HG03457 (cell line): ENCODE measurements at regions not wholly inside any gene's neighbourhood (a gene's known extent, or its start where the extent isn't known, plus 50 kb on each side); places are given as distances from the start of the nearest gene placed in this dataset.

ENCODE experiments used
- ATAC-seq: cut with Tn5 transposase; IDR thresholded peaks from one replicate; pipeline ENCODE4 v1.9.1; 2021; ENCODE audit warnings: moderate number of reproducible peaks; ENCODE audit not compliant: unreplicated experiment

DNA sequence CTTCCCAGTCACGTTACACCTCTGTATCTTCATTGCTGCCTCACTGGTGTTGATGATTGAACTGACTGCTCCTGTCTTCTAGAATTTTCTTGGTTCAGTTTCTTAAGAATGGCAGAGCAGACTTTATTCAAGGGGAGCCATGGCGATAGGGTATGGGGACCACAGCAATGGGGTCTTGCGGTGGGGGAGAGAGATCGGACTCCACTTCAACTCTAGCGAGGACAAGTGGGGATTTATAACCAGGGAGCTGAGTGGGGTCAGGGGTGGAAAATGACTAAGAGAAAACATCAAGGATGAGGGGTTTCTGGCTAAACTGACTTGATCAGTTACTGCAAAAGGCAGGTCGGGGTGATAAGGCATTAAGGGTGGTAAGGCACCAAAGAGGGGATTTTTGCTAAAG is 156.4 kb downstream of the CD83 start:
- no peak for ATAC-seq

DNA sequence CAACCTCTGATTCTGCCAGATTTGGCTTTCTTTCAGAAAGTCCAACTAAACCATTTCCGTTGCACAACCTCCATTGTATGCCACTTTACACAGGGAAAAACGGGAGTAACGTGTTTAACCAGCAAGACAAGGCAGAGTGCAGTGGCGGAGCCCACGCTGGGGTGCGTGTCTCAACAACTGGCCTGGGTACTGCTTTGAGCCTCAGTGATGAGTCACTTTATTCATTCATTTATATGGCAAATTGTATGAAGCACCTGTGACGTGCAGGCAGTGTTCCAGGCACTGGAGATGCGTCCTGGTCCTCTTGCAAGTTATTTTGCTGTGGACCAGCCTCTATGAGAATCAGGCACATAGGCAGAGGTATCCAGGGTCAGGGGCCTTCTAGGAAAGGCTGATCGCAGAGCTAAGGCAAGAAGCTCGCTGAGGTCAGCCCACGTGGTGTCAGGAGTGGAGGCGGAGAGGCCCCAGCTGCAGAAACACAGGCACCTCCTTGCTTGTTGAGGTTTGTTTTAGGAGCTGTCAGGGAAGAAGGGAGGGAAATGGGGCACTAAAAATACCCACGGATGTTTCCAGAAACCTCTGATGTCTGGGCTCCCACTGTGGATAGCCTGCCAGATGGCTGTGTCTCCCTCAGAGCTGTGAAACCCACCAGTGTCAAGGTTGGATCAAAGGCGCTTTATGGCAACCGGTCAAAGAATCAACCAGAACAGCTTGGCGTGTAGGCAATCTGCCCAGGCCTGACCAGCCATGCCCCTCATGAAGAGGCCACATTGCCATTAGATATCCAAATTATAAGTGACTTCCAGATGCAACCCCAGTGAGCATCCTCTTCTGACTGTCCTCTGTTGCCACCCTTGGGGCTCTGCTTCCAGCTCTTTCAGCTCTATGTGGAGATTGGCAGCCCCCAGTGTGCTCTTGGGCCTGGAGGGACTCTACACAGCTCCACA is 157.2 kb downstream of the CD83 start:
- no peak for ATAC-seq

DNA sequence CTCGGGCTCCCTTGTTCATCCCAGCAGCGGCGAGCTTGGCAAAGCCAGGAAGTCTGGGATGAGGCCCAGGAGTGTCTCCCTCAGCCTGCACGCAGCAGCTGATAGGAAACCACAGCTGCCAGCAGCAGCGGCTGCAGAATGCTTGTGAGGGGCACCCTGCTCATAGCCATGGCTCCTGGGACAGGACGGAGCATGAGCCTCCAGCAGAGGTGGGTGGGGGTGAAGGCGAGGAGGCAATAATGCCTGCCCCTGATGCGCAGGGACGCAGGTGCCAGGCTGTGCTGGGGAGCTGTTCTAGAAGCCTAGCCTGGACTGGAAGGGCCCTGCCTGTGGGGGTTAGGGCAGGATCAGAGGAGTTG is 157.9 kb downstream of the CD83 start:
- ATAC-seq: no peak

- no peak for ATAC-seq
Measured at GRCh38 chr6:14276071-14276470, 158.5 kb downstream of the CD83 start.

DNA sequence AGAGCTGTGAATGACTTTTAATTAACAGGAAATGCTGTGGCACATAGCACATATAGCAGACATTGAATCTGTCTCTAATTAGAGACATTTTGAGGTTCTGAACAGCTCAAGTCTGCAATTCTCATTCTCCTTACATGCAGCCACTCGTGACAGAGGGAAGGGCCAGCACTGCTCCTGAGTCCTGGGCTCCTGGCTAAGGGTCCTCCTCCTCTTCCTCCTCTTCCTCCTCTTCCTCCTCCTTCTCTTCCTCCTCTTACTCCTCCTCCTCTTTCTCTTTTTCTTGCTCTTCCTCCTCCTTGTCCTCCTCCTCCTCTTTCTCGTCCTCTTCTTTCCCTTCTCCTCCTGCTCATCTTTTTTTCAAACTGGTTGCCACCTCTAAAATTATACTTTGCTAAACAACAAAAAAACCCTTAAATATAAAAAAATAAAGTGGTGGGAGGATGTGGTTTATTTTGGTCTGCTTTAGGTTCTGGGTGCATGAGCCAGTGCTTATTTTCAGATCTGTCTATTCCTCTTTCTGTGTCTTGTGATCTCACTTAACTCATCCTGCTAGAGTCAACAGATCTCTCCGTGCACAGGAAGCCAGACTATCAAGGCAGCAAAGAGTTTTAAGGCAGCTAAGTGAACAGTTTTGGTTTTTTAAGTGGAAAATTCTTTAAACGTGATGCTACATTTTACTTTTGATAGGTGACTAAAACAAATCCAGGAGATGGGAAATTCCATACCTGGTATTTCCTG is 159.3 kb downstream of the CD83 start:
- no peak for ATAC-seq

- ATAC-seq: no peak
Measured at GRCh38 chr6:14277405-14277930, 159.9 kb downstream of the CD83 start.

DNA sequence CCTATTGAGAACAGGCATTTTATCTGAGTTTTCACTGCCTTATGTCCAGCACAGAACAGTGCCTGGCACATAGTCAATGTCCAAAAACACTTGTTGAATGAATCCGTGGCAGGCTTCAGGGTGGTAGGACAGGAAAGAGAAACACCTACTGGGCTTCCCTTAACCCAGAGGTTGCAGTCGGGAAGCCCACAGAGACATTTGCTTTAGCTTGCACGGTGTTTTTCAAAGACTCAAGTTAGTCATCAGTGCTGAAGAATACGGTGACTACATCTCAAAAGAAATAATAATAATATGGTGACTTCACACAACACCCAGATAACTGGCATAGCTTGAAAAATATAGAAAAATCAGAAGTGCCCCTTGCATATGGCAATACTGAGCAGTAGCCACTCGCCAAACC is 160.4 kb downstream of the CD83 start:
- ATAC-seq: no peak

GRCh38 chr6:14278446-14278845 is 160.9 kb downstream of the CD83 start:
- no peak for ATAC-seq

GRCh38 chr6:14280006-14280510 is 162.5 kb downstream of the CD83 start:
- no peak for ATAC-seq

GRCh38 chr6:14280766-14281293 is 163.3 kb downstream of the CD83 start:
- no peak for ATAC-seq

DNA sequence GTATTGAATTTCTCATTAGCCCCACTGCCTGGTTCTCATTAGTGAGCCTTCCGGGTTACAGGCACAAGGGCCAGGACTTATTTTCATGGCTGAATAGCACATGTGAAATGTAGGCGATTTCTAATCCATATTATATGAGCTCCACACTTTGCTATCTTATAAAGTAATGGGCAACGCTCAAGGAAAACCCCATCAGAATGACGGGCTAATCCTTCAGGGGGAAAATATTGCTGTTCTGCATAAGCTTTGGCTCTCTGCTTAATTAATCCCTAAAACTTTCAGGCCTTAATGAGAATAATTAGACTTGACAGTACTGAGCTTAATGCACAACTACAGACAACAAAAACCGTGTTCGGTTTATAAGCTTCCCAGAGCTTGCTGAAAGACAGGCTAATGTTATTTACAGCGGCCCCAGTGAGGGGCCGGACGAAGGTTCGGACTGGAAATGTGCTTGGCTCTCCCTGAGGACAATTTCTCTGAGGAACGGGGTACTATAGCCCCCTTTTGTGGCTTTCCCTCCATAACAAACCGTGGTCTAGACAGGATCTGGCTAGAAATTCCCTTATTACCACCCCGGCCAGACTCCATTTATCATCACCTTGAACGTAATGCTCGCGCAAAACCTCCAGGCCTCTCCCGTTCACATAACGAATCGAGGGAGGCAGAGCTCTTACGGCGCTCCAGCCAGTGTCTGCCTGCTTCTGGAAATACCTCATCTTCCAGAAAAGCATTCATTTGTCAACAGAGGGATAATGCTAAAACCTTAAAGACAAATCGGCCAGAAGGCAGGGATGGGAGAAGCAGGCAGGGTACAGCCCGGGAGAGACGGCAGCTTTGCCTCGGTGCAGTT is 164.5 kb downstream of the CD83 start:
- ATAC-seq: no peak

DNA sequence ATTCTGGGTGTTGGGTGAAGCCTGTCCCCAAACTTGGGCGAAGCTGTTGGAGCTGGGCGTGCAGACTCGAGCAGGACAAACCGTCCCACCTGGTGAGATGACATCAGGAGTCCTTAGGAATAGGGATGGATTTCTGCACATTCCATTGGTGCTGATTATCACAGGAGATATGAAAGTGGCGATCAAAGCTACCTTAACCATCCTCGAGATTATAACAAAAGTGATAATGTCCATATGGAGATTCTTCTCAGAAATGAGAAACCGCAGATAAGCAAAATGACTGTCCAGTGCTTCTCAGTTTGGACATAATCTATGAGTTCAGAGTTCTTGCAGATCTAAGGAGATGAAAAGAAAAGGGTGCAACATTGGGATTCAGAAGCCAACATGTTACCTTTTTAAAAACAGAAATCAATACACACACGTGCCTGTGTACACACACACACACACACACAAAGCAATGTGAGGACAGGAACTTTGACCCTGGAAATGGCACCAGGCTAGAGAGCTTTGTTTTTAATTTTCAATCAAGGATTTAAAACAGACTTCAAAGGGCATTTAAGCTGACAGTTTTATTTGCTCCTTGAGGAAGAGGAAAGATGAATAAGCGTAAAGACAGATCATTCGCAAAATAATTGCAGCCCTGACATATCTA is 165.4 kb downstream of the CD83 start:
- ATAC-seq: no peak

- ATAC-seq: no peak
Measured at GRCh38 chr6:14283600-14284235, 166.1 kb downstream of the CD83 start.

GRCh38 chr6:14284969-14285590 is 167.5 kb downstream of the CD83 start:
- ATAC-seq: no peak

DNA sequence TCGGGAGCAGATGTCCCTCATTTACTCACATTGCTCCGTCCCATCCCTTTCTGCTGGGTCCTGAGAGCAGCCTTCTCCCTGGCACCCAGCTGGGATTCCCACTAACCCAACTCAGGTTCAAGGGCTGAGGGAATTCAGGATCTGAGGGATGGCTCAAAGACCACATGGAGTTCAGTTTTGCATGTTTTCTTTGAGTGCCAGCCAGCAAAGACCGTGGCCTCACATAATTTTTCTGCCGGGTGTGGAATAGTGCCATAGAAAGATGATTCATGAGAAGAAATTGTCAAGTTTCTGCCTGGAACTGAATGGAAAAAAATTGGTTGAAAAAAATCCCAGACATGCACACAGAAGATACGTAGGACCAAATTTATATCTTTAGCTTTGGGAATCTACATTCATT is 168.6 kb downstream of the CD83 start:
- ATAC-seq: no peak

DNA sequence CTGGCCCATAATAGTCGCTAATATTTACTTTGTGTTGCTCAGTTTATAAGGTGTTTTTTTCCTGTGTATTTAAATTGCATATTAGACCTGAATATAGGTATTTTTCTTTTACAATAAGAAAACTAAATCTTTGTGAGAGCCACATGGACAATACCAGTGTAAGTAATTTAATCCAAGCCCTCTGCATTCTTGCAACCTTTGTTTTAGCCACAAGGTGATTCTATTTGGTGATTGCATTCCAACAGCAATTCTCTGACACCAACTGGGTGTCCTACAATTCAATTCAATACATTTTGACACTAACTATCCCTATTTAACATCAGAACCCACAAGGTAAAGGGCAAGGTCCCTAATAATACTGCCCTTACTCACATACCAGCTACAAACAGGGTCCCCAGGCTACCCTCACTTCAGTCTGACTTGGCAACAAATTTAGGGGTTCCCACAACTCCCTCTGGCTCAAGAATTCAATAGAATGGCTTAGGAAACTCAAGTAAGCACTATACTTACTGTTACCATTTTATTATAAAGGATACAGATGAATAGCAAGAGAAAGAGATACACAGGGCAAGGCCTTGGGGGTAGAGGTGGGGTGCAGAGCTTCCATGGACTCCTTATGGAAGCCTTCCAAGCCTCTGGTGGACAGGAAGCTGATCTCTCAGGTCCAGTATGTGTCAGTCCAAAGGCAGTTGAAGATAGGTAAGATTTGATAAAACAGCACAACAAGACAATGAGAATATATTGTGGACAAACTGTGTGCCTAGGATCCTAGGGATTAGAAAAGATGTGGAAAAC is 169.3 kb downstream of the CD83 start:
- ATAC-seq: no peak

GRCh38 chr6:14287707-14288106 is 170.1 kb downstream of the CD83 start:
- no peak for ATAC-seq

GRCh38 chr6:14288910-14289309 is 171.3 kb downstream of the CD83 start:
- ATAC-seq: no peak
